ENCODE measurements at regions not wholly inside any gene's neighbourhood (a gene's known extent, or its start where the extent isn't known, plus 50 kb on each side); places are given as distances from the start of the nearest gene placed in this dataset.

DNA sequence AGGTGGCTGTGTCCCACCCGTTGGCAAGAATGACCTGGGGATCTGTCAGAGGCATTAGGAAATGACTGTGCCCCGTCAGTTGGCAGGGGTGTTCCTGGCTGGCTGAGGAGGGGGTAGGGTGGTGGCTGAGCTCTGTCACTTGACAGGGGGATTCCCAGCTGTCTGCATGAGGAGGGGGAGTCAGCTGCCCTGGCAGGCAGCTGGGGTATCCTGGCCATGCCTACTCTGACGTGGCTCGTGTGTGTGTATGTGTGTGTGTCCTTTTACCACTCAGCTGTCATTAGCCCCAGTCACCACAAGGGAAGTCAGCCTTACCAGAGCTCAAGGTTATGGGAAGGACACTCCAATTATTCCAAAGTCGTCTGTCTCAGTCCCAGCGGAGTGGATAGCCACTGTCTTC lies 93.2 kb downstream of the EFNB1 start:
- Mint-ChIP-seq H3K27me3 (ENCODE audit: insufficient read depth) (peaks cover 15% of the 10 kb centered on the region; the same call in 1 of the 2 replicates), H3K9me3 (no peaks in the 10 kb centered on the region), H3K36me3 (ENCODE audit: low read depth) (no peaks in the 10 kb centered on the region), H3K4me3 (no peak overlapping the region), H3K27ac (no peak overlapping the region), H3K4me1 (ENCODE audit: low read depth) (no peaks in the 10 kb centered on the region)
- TF ChIP-seq, protein P1, sequence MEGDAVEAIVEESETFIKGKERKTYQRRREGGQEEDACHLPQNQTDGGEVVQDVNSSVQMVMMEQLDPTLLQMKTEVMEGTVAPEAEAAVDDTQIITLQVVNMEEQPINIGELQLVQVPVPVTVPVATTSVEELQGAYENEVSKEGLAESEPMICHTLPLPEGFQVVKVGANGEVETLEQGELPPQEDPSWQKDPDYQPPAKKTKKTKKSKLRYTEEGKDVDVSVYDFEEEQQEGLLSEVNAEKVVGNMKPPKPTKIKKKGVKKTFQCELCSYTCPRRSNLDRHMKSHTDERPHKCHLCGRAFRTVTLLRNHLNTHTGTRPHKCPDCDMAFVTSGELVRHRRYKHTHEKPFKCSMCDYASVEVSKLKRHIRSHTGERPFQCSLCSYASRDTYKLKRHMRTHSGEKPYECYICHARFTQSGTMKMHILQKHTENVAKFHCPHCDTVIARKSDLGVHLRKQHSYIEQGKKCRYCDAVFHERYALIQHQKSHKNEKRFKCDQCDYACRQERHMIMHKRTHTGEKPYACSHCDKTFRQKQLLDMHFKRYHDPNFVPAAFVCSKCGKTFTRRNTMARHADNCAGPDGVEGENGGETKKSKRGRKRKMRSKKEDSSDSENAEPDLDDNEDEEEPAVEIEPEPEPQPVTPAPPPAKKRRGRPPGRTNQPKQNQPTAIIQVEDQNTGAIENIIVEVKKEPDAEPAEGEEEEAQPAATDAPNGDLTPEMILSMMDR (IDR thresholded peaks at IDR 0.05), result no peak
- no peak for DNase-seq

DNA sequence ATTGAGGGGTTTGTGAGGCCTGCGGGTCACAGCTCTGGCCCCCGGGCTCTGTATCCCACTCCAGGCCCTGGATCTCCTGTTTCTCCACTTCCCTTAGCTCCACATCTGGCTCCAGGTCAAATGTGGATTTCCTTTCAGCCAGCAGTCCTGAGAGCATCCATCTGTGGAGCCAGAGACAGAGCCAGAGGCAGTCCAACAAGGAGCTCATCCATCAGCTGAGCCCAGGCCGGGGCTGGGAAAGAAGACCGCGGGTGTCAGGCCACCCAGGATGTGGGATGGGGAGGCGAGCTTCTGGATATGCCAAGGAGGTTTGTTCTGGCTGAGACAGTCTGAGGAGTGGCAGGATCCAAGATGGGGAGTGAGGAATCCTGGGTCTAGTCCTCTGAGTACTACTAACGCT lies 91.7 kb downstream of the EFNB1 start:
- TF ChIP-seq, protein P1 (IDR thresholded peaks at IDR 0.05), result no peak
- Mint-ChIP-seq H3K27me3 (ENCODE audit: insufficient read depth) (peaks cover 19% of the 10 kb centered on the region; the same call in 1 of the 2 replicates), H3K4me1 (ENCODE audit: low read depth) (no peaks in the 10 kb centered on the region), H3K36me3 (ENCODE audit: low read depth) (no peaks in the 10 kb centered on the region), H3K4me3 (no peak overlapping the region), H3K9me3 (no peaks in the 10 kb centered on the region), H3K27ac (no peak overlapping the region)
- no peak for DNase-seq

DNA sequence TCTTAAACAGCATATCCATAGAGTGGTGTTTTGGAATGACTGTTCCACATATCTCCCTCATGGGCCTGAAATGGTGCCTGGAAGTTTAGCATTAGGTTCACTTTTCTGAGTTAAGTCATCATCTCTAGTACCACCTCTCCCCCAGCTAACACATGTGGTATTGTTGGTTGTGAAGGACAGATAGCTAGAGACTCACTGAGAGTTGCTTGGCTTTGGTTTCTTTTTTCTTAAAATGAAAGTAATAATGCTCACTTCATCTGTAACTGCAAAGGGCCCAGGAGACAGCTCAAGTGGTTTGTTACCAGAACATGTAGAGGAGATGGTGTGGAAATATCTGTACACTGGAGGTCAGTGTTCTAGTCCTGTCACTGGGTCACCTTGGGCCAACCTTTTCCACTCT lies 90.9 kb downstream of the EFNB1 start:
- Mint-ChIP-seq H3K36me3 (ENCODE audit: low read depth) (no peaks in the 10 kb centered on the region), H3K4me1 (ENCODE audit: low read depth) (no peaks in the 10 kb centered on the region), H3K4me3 (no peak overlapping the region), H3K27me3 (ENCODE audit: insufficient read depth) (peaks cover 19% of the 10 kb centered on the region; the same call in 1 of the 2 replicates), H3K9me3 (no peaks in the 10 kb centered on the region), H3K27ac (no peak overlapping the region)
- TF ChIP-seq, protein P1 (IDR thresholded peaks at IDR 0.05), result no peak
- no peak for DNase-seq

DNA sequence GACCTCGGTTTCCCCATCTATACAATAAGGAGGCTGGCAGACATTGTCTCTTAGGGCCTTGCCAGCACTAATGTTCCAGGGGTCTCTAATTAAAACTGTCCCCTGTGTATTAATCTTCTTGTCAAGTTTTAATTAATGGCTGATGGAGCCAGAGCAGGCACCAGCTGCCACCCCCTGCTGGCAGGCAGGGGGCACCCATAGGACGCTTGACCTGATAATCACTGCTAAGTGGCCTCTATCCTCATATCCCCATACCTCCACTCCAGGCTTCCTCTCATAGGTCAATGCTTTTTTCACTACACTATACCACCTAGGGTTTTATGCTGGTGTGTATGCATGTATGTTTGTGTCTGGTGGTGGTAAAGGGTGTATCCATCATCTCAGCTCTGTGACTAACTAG lies 89.4 kb downstream of the EFNB1 start:
- Mint-ChIP-seq H3K27me3 (ENCODE audit: insufficient read depth) (peaks cover 18% of the 10 kb centered on the region; the same call in 1 of the 2 replicates), H3K4me1 (ENCODE audit: low read depth) (no peaks in the 10 kb centered on the region), H3K36me3 (ENCODE audit: low read depth) (no peaks in the 10 kb centered on the region), H3K9me3 (no peaks in the 10 kb centered on the region), H3K4me3 (no peak overlapping the region), H3K27ac (no peak overlapping the region)
- TF ChIP-seq, protein P1 (IDR thresholded peaks at IDR 0.05), result peak; percentile 31
- no peak for DNase-seq

DNA sequence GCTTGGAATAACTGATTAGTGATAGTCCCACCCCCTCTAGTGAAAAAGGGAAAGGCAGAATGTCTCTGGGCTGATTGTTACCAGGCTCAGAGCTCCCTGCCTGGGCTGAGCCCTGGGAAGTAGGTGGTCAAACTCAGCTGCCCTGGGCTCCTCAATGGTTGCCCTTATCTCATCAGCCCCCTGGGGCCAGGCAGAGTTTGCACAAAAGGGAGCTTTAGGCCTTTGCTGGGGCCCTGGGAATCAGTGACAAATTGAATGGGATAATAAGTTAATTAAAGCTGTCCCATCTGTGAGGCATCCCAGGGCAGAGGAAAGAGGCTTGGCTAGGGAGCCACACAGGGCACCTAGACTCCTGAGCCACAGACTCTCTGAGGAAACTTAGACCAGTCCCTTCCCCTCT lies 89.0 kb downstream of the EFNB1 start:
- H3K9me3 Mint-ChIP-seq, result no peaks in the 10 kb centered on the region
- no peaks in the 10 kb centered on the region for H3K36me3 Mint-ChIP-seq (ENCODE audit: low read depth)
- H3K4me1 Mint-ChIP-seq (ENCODE audit: low read depth), result 0 out of 2 replicates have a peak, but pooled peaks cover 3% of the 10 kb centered on the region
- H3K27ac Mint-ChIP-seq, result no peak overlapping the region
- no peak for DNase-seq
- H3K4me3 Mint-ChIP-seq, result no peak overlapping the region
- TF ChIP-seq, protein P1 (IDR thresholded peaks at IDR 0.05), result no peak
- H3K27me3 Mint-ChIP-seq (ENCODE audit: insufficient read depth), result peaks cover 17% of the 10 kb centered on the region; the same call in 1 of the 2 replicates

DNA sequence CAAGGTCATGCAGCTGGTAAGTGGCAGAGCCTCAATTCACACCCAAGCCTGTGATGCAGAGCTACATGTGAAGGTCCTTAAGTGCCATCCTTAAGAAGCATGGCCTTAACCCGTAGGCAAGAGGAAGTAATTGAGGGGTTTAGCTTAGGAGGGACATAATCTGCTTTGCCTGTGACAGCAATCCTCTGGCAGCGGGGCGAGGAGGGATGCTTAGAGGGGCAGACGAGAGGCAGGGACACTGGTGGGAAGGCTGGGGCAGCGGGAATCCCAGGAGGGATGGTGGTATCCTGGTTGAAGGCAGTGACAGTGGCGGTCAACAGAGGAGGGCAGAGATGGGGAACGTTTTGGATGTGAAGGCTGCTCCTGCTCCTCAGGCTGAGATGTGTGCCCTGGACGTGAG lies 88.1 kb downstream of the EFNB1 start:
- Mint-ChIP-seq H3K36me3 (ENCODE audit: low read depth) (no peaks in the 10 kb centered on the region), H3K4me3 (no peak overlapping the region), H3K9me3 (no peaks in the 10 kb centered on the region), H3K27me3 (ENCODE audit: insufficient read depth) (peaks cover 17% of the 10 kb centered on the region; the same call in 1 of the 2 replicates), H3K27ac (no peak overlapping the region), H3K4me1 (ENCODE audit: low read depth) (0 out of 2 replicates have a peak, but pooled peaks cover 7% of the 10 kb centered on the region)
- no peak for DNase-seq
- TF ChIP-seq, protein P1 (IDR thresholded peaks at IDR 0.05), result no peak

Data from HFFc6 (cell line).